ENCODE measurements at regions not wholly inside any gene's neighbourhood (a gene's known extent, or its start where the extent isn't known, plus 50 kb on each side); places are given as distances from the start of the nearest gene placed in this dataset.
"Not testable (repeated sequence)": the region's sequence is repeated elsewhere in the genome, so short reads cannot be mapped to it uniquely, and the experiment has no call there.

GRCh38 chr6:3617681-3618311, 133.7 kb downstream of the PXDC1 start:
- Histone ChIP-seq H3K4me1 (ENCODE audit: control insufficient read depth in 1 of 2, insufficient read depth in 1 of 2, low read depth in 1 of 2, low read length in 1 of 2) (no peaks in the 10 kb centered on the region), H3K27ac (no peak overlapping the region), H3K27me3 (peaks cover 9% of the 10 kb centered on the region), H3K36me3 (no peaks in the 10 kb centered on the region), H3K9me3 (no peaks in the 10 kb centered on the region), H3K4me3 (ENCODE audit: low read depth in 1 of 2, low read length in 1 of 2) (no peak overlapping the region)
- TF ChIP-seq, protein P1, sequence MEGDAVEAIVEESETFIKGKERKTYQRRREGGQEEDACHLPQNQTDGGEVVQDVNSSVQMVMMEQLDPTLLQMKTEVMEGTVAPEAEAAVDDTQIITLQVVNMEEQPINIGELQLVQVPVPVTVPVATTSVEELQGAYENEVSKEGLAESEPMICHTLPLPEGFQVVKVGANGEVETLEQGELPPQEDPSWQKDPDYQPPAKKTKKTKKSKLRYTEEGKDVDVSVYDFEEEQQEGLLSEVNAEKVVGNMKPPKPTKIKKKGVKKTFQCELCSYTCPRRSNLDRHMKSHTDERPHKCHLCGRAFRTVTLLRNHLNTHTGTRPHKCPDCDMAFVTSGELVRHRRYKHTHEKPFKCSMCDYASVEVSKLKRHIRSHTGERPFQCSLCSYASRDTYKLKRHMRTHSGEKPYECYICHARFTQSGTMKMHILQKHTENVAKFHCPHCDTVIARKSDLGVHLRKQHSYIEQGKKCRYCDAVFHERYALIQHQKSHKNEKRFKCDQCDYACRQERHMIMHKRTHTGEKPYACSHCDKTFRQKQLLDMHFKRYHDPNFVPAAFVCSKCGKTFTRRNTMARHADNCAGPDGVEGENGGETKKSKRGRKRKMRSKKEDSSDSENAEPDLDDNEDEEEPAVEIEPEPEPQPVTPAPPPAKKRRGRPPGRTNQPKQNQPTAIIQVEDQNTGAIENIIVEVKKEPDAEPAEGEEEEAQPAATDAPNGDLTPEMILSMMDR (IDR thresholded peaks at IDR 0.05): no peak

GRCh38 chr6:3617192-3617631, 134.3 kb downstream of the PXDC1 start:
- Histone ChIP-seq H3K4me1 (ENCODE audit: control insufficient read depth in 1 of 2, insufficient read depth in 1 of 2, low read depth in 1 of 2, low read length in 1 of 2) (no peaks in the 10 kb centered on the region), H3K9me3 (no peaks in the 10 kb centered on the region), H3K4me3 (ENCODE audit: low read depth in 1 of 2, low read length in 1 of 2) (no peak overlapping the region), H3K27me3 (peaks cover 6% of the 10 kb centered on the region), H3K36me3 (no peaks in the 10 kb centered on the region), H3K27ac (no peak overlapping the region)
- TF ChIP-seq, protein P1 (IDR thresholded peaks at IDR 0.05): no peak

DNA sequence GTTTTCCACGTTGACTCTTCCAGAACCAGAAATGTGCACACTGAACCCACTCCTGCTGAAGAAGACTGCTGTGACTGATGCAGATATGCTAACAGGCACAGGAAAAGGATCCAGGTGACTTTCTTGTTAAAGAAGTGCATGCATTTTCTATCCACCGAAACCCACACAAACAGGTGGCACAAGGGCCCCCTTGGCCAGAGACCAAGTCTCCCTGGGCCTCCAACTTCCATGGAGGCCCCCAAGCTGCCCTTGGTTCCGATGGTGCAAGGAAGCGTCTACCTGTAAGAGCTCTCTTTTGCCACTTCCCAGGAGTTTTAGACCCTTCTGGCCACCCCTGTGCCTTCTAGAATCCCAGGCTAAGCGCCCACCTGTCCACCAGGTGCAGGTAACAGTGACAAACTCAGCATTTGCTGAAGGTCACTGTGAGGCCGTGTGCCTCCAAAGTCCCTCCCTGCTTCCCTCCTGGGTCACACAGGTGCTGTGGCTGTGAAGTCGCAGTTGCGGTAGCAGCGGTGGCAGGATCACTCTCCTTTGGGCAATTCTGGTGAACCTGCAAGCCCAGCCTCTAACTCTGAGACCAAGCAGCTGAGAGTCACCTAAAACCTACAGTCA, 134.8 kb downstream of the PXDC1 start:
- no peak overlapping the region for H3K4me3 ChIP-seq (ENCODE audit: low read depth in 1 of 2, low read length in 1 of 2)
- H3K9me3 ChIP-seq: no peaks in the 10 kb centered on the region
- no peak overlapping the region for H3K27ac ChIP-seq
- H3K27me3 ChIP-seq: peaks cover 4% of the 10 kb centered on the region
- TF ChIP-seq, protein P1 (IDR thresholded peaks at IDR 0.05): no peak
- no peaks in the 10 kb centered on the region for H3K4me1 ChIP-seq (ENCODE audit: control insufficient read depth in 1 of 2, insufficient read depth in 1 of 2, low read depth in 1 of 2, low read length in 1 of 2)
- no peaks in the 10 kb centered on the region for H3K36me3 ChIP-seq

DNA sequence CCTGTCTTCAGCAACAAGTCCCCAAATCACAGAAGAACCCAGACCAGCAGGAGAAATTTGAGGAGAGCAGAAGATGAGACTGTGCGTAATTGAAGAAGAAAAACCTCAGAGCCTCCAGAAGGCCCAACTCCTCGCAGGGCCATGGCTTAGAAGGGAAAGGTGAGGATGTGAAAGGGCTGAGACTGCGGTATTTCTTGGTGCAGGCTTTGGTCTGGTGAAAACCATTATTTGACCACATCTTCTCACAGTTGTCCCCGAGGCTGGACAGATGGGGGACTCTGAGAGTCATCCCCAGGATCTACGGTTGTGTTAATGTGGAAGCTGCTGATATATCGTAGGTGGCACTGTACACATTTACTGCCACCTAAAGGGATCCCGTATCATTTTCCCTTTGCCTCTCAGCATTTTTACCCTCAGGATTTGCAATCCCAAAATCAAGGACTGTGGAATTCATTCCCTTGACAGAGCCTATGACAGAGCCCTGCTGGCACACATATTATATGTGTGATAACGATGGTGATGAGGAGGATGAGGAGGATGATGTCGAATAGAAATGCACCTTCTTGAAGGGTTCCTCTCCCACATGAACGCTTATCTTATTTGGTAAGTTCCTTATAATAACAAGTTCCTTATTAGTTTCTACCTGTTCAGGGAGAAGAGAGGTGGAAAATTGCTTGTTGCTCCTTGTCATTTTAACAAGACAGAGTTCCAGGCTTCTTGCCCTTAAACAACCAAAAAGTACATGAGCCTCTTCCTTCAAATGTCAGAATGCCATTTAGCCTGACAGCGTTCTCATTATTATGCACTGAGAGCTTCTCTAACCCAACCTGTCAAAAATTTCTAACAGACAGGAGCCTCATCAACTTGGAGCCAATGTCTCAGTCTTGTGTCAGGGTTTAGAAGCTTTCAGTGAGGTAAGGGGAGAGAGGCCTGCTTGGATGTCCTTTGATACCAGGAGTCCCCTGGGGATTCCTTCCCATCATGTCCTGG, 135.8 kb downstream of the PXDC1 start:
- Histone ChIP-seq H3K4me1 (ENCODE audit: control insufficient read depth in 1 of 2, insufficient read depth in 1 of 2, low read depth in 1 of 2, low read length in 1 of 2) (no peaks in the 10 kb centered on the region), H3K27me3 (peaks cover 4% of the 10 kb centered on the region), H3K36me3 (no peaks in the 10 kb centered on the region), H3K4me3 (ENCODE audit: low read depth in 1 of 2, low read length in 1 of 2) (no peak overlapping the region), H3K27ac (no peak overlapping the region), H3K9me3 (no peaks in the 10 kb centered on the region)
- TF ChIP-seq, protein P1 (IDR thresholded peaks at IDR 0.05): no peak

DNA sequence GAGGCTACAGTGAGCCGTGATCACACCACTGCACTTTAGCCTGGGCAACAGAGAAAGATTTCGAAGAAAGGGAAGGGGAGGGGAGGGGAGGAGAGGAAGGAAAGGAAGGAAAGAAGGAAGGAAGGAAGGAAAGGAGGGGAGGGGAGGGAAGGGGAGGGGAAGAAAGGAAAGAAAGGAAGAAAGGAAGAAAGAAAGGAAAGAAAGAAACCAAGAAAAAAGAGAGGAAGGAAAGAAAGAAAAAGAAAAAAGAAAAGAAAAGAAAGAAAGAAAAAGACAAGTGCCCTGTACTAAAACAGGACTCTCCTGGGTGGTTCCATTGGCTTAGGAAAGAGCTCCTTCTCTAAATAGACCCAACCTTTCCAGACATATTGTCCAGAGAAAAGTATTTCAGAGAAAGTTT, 136.6 kb downstream of the PXDC1 start:
- Histone ChIP-seq H3K4me3 (ENCODE audit: low read depth in 1 of 2, low read length in 1 of 2) (no peak overlapping the region), H3K4me1 (ENCODE audit: control insufficient read depth in 1 of 2, insufficient read depth in 1 of 2, low read depth in 1 of 2, low read length in 1 of 2) (no peaks in the 10 kb centered on the region), H3K9me3 (no peaks in the 10 kb centered on the region), H3K27ac (no peak overlapping the region), H3K36me3 (no peaks in the 10 kb centered on the region), H3K27me3 (peaks cover 5% of the 10 kb centered on the region)
- TF ChIP-seq, protein P1 (IDR thresholded peaks at IDR 0.05): no peak

GRCh38 chr6:3613565-3613964, 137.9 kb downstream of the PXDC1 start:
- not testable (repeated sequence) for H3K4me3 ChIP-seq (ENCODE audit: low read depth in 1 of 2, low read length in 1 of 2); H3K4me1 ChIP-seq (ENCODE audit: control insufficient read depth in 1 of 2, insufficient read depth in 1 of 2, low read depth in 1 of 2, low read length in 1 of 2)
- peaks cover 12% of the 10 kb centered on the region for H3K27me3 ChIP-seq

More at GRCh38 chr6:3613565-3613964, 137.9 kb downstream of the PXDC1 start:
- not testable (repeated sequence) for H3K36me3 ChIP-seq, H3K27ac ChIP-seq, H3K9me3 ChIP-seq

All from neutrophil (primary cell).